Amniotic epithelial cell (primary cell): ENCODE measurements at regions not wholly inside any gene's neighbourhood (a gene's known extent, or its start where the extent isn't known, plus 50 kb on each side); places are given as distances from the start of the nearest gene placed in this dataset.

Source experiments
- DNase-seq: peaks from one replicate; pipeline ENCODE4 v3.0.0-alpha.2; 2010; ENCODE audit warnings: low read depth

DNA sequence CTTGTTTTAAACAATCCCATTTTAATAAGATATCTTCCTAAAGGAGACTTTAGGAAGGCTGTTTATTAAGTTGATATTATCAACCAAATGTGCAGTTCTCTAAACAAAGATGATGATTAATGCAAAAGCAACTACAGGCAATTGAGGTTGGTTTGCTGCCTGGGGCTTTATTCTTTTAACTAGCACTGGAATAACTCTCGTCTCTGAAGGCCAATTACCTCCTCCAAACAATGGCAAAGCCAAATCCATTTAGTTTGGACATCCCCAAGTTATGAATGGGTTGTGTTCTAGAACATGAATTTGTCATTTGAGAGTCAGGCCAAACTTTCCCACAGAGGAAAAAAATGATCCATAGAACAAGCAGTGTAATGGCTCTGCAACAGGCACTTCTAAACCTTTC is 114.1 kb downstream of the SLC16A9 start:
- no peak for DNase-seq

DNA sequence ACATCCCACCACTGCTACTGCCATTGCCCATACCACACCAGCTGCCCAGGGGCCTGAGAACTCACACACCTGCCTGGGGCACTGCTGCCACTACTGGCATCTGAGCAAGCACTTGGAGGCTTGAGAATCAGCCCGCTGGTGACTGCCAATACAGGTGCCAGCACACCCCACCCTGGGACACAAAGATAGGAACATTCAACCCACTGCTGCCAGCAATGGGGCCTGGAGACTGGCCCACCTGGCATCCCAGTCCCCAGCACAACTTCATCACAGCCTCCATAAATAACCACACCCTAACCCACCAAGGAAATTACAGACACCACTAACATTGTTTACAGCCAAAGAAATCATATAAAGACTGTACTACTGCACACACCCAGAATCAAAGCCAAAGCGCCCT is 115.9 kb downstream of the SLC16A9 start:
- no peak for DNase-seq

DNA sequence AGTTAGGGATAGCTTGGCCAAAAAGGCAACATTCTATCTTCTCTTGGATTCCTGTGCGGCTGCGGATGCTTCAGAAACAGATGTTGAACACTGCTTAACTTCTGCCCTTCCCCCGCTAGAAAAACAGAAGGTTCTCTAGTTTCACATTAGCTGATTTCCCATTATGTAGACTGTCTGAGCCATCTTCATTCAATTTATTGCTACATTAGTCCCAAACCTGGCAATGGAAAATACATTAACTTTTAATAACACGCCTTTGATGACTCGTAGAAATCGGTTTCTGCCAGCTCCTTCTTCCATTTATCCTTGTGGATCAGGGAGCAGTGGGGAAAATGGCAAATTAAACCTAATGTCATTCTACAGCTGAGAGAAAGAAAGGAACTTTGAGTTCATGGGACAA is 119.9 kb downstream of the SLC16A9 start:
- DNase-seq, result no peak

DNA sequence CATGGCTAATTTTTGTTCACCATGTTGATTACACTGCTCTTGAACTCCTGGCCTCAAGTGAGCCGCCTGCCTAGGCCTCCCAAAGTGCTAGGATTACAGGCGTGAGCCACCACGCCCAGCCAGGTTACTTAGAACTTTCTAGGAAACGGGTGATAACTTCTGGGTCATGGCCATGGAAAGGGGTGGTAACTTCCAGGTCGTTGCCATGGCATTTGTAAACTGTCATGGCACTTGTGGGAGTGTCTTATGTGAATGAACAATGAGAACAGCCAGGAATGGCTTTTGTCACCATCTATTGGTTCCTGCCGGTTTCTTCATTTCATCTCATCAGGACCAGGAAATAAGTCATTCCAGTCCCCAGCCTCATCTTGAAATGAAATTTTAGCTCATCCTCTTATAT is 120.9 kb downstream of the SLC16A9 start:
- no peak for DNase-seq

DNA sequence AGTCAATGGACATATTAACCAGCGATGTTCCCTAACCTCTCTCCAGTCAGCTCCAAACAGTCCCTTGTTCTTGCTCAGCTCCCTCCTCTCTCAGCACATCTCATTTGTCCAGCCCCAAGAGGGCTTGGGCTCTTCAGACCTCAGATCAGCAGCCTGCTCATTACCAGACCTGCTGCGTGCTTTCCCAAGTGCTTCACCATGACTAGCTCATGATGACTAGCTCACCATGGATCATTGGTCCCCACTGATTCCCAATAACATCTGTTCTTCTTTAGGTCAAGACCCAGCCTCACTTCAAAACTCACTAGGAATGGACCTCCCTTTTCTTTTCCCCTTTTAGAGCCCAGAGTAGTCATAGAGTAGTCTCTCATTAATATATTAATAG is 121.9 kb downstream of the SLC16A9 start:
- DNase-seq, result no peak

DNA sequence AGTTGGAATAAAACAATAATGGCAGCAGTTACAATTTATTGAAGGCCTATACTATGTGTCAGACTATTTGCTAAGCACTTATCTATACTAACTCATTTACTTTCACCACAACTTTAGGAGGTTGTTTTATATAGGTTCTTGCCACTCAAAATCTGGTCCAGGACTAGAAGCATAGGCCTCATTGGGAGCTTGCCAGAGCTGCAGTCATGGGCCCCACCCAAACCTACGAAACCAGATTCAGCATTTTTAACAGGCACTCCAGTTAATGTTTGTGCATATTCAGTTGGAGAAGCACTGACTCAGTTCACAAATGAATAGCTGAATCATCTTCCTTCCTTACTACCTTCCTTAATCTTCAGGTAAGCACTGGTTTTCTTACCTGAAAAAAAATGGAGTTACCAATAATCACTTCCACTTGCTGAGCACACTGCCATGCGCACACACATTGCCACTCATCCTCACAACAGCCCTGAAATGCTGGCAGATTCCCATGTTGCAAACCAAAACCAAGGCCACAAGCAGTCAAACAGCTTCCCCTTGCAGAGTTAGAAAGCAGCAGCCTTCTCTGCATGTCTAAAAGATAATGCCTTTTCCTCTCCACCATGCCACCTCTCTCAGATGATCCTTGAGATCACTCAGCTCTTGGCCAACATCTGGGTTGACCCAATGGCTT is 122.4 kb downstream of the SLC16A9 start:
- DNase-seq, result no peak

DNA sequence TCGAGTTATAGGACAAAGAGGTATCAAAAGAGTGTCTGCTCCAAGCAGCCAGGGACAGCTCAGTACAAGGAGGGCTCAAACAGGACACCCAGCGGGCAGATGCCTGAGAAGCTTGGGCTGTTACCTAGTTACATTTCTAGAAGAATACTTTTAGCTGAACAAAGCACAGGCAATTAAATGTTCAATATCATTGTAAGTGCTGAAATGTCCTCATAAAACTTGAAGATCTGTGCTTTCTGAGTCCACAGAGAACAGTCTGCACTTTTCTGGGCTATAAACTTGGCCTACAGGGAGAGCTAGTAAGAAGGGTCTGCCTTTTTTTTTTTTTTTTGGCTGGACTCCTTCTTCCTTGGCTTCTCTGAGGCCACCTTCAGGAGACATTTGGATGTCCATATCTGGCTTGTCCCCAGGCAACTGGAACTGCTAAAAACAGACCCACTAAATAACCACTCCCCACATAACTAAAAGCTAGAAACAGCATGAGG is 123.2 kb downstream of the SLC16A9 start:
- no peak for DNase-seq

DNA sequence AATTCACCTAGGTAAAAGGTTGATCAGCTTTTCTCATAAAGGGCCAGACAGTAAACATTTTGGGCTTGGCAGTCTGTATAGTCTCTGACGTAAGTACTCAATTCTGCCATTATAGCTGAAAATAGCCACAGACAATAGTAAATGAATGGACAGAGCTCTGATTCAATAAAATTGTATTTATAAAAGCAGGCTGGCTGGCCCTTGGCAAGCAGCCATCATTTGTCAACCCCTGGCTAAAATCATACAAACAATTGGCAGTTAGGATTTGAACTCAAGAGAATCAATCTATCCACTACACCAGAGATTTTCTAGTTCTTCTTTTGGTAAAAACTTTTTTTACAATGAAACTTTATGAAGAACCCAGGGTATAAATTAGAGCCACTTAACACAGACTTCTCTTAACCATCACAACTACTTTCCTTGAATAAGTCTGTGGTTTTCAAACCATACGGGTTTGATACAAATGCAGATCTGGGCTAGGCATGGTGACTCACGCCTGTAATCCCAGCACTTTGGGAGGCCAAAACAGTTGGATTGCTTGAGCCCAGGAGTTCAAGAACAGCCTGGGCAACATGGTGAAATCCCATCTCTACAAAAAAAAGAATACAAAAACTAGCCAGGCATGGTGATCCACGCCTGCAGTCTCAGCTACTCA is 124.5 kb downstream of the SLC16A9 start:
- peak; percentile 5 for DNase-seq

DNA sequence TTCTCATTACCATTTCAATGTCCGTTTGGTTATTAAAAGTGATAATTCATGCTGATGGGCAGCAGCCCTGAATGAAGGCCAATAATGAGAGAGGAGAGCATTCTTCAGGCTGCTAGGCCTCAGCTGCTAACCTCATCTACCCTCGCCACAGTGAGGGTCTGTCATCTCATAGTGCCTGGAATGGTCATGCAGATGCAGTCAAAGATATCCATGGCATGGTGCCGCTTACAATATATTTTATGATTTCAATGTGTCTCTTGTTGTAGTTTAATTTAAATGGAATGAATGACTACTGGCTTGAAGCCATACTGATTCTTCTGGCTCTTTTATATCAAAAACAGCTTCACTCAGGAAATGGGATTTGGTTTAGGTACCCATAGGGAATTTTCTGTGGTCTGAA is 126.9 kb downstream of the SLC16A9 start:
- DNase-seq, result no peak

DNA sequence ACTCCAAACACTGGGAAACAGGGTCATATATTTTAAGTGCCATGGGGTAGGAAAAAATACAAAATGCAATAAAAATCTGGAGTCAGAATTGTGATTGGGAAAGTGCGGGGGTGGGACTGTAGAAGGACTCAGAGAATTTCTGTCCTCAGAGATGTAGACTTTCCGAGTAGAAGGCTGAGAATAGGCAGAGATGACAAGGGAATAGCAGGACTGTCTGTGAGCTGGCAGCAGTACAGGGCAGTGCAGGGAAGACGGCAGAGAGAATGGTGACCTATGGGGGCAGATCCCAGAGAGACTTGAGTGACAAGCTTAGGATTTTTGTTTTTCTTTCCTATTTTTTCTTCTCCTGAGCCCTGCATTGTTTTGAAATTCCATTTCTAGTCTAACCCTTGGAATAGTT is 127.6 kb downstream of the SLC16A9 start:
- no peak for DNase-seq

DNA sequence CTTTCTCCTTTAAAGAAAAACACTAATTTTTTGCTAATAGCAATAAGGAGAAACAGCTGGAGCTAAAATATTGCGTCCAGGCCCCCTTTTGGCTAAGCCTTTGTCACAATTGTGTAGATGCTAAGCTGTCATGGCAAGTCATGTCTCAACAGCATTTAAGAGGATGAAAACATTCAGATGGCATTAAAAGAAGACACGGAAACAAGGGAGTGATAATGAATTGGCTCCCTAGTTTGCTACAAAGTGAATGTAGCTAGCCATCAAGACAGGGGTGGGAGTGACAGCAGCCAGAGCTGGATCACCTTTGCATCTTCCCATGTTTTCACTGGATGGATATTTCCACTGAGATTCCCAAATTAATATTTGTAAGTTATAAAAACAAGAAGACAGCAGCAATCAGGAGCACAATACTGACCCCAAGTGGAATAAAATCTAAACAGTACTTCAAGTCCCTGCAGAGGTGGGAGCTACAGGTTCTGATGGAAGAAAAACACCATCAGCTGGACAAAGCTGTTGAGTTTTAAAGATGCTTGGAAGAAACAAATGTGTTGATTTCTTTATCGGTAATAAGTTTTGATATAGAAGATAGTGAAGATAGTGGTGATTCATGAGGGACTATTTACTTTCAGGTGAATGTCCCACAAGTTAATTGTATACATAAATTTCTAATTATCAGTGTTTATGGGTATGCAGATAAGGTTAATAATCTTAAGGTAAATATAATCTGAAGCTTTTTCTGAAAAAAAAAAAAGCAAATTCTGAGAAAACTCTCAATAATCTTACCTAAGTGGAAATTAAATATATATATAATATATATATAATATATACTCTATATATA is 129.4 kb downstream of the SLC16A9 start:
- DNase-seq, result peak; percentile 31

DNA sequence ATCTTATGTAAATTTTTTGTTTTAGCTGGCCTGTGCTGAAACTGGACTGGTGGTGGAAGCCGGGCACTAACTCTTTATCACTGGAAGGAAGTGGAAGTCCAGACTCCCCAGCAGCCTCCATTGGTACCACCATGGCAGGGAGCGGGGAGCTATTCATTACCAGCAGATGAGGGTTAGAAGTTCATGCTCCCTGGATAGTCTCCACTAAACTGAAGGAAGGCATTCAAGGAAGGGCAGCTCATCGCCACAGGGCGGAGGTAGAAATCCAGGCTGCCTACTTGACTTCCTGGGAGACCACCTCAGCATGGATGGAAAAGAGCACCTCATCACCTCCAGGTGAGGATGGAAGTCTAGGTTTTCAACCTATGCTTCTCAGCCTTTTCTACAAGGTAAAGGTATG is 130.9 kb downstream of the SLC16A9 start:
- no peak for DNase-seq

DNA sequence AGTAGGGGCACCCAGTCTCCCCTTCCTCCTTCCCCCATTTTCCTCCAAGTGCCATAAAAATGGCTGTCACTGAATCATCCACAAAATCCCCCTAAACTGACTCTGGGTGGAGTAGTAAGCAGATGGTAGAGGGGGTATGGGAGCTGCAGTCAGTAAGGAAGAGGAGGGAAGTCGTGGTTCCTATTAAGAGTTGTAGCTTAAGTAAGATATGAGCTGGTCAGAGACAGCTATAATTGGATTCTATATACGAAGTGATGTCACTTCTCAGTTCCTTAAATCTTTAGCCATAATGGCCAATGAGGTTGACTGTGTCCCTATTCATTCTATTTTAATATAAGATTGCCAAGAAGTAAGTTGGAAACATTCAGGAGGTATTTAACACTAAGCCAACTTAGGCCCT is 131.7 kb downstream of the SLC16A9 start:
- no peak for DNase-seq

DNA sequence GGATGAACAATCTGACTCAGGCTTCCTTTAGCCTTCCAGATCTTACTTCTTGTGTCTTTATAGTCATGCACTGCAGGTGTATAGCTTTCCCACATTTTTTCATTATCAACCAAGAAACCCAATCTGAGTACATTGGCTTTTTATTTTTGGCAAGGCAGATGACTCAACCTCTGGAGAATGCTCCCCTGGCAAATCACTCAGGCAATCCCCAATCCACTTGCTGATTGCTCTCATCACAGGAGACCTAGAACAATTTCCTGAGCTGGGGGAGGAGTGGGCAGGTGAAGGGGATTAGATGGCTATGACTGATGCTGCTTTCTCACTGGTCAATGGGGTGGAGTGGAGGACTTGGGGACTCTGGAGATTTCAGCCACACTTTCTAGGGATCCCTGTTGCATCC is 134.4 kb downstream of the SLC16A9 start:
- no peak for DNase-seq

DNA sequence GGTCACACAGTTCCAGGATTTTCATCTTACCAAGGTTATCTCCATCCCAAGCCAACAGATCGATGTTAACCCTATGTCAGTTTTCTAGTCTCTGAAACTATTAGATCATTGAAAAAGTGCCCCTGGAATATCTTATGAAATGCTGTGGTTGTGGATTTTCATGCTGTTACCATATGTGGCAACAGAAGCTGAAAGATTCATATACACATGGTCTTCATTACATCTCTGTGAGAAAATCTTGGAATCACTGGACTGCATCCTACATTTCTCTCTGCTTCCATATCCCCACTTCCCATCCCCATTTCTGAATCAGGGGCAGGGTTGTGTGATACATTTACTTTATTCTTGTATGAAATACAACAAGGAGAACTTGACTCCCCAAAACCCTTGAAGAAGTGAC is 146.1 kb downstream of the SLC16A9 start:
- no peak for DNase-seq

DNA sequence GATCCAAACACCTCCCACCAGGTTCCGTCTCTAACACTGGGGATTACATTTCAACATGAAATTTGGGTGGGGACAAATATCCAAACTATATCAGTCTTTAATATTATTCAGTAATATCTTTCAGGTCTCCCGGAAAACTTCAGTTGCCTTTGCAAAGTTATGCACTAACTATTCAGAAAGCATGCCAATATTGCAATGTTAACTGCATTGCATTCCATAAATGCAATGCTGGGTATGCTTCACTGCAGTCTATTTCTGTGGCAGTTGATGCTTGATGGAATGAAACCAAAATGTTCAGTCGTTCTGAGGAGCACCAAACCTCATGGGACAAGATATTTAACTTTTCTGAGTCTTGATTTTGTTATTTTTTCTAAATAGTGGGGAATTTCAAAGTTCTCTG is 147.5 kb downstream of the SLC16A9 start:
- DNase-seq, result no peak

DNA sequence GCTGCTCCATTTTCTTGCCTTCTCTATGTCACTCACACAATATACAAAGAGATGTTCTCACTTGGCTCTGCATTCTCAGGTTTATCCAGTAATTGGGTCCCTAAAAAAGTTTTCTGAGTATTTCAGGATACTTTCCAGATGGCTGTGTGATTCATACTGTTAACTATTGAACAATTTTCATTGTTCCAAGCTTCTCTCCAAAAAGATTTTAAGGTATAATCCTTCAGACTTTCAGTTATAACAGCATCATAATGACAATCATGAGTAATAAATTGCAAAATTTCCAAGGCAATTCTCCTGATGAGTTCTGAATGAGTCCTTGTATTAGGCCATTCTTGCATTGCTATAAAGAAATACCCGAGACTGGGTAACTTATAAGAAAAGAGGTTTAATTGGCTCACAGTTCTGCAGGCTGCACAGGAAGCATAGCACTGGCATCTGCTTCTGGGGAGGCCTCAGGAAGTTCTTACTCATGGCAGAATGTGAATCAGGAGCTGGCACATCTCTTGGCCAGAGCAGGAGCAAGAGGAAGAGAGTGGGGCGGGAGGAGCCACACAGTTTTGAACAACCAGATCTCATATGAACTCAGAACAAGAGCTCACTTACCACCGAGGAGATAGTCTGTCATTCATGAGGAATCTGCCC is 148.1 kb downstream of the SLC16A9 start:
- DNase-seq, result no peak

DNA sequence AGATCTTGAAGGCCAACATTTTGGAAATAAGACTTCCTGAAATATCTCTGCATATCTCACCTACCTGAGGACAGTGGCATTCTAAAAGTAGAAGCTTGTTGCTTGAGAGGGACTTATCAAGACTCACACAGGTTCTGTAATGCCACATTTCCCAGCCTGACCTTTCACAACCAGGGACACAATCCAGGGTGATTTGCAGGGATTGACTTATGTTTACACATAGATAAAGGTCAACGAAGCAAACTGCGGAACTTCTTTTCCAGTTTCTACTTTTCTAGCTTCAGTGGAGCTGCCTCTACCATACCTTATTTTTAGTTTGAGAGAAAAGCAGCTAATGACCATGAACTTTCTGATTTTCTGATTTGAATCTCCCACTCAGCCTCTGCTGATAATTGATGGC is 148.7 kb downstream of the SLC16A9 start:
- no peak for DNase-seq

DNA sequence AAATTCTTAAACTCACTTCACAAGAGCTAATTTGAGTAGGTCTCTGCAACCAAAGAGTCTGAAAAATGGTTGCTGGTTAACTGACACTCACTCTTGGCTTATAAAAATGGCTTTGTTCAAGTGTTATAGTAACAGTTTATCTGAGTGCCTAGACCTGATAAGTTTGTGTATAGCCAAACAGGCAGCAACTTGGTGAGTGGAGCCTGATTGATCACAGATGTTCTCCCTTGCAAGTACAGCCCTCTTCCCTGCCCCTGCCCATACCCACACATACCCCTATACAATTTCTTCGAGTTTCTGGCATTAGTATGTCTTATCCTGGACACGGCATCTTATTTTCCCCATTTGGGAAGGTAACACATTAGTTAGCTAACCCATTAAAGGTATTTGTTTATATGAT is 149.5 kb downstream of the SLC16A9 start:
- no peak for DNase-seq

DNA sequence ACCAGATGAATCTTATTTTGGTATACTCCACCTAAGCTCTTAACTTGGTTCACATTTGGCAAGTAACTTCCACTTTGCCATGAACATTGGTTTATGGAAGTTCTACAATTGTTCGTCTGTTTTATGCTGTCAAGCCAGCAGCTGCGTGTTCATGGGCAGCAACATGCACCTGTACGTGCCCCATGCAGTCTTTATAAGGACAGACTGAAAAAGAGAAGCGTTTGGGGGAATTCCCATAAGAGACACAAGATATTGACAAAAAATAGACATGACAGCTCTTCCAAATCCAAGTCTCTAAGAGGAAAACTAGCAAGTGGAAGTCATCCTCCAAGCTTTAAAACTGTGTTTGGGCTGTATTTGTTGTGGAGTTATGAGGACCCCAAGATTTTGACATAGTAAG is 151.6 kb downstream of the SLC16A9 start:
- no peak for DNase-seq

DNA sequence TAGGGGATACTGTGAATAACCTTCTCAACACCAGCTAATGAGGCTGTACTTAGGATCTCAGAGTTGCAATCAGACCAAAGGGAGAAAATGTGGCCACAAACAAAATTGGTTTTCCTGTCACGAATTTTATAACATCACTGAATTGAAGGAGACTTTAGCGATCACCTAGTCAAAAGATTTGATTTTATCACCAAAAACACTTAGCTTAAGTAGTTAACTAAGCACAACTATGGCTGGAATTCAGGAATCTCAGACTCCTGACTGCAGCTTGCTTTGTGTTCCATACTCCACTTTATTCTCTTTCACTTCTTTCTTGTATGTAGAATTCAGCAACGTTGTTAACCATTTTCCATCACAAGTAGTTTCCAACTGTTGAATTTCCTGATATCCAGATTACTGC is 152.0 kb downstream of the SLC16A9 start:
- DNase-seq, result no peak

DNA sequence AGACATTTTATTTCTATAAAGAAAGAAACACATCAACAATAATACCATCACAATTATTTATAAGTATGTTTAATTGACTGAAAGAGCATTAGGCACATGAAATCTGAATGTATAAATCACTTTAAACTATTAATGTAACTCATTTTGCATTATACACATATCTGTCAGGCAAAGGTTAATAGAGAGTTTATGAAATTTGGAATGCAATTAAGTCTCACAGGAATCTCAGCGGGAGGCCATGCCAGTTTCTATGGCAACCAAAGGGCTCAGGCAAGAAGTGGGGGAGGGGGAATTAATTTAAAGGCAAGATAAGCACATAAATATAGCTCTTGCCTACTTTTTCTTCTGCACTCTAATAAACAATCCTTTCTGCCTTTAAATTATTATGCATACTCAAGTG is 152.6 kb downstream of the SLC16A9 start:
- no peak for DNase-seq
